Thoracic aorta (tissue), 2 donors: ENCODE measurements at regions not wholly inside any gene's neighbourhood (a gene's known extent, or its start where the extent isn't known, plus 50 kb on each side); places are given as distances from the start of the nearest gene placed in this dataset.
A peak's percentile ranks its signal among the peaks of the same experiment; 100 is the strongest.

Experiments
- ATAC-seq: fragments of 150-250 bp; one replicate; pipeline ENCODE4 v1.8.0; 2017; ENCODE audit warnings: low read depth; ENCODE audit not compliant: insufficient number of reproducible peaks, low FRiP score
- DNase-seq: peaks from one replicate; pipeline ENCODE4 v3.0.0-alpha.2; 2020; ENCODE audit warnings: low spot score
- H3K27ac ChIP-seq, 2 donors: fragments of 200-600 bp; sonication (generic); 1 replicate in 1 of 2; 2 replicates in 1 of 2; pipeline ENCODE4 v1.5.1; 2016; ENCODE audit warnings: mild to moderate bottlenecking in 2 of 2, moderate library complexity in 2 of 2
- H3K27me3 ChIP-seq: fragments of 200-600 bp; sonication (generic); replicated peaks from 2 replicates; pipeline ENCODE4 v1.6.0; 2016; ENCODE audit warnings: mild to moderate bottlenecking; ENCODE audit not compliant: insufficient read depth
- H3K36me3 ChIP-seq: fragments of 200-600 bp; sonication (generic); one replicate; pipeline ENCODE4 v1.5.1; 2016
- H3K4me1 ChIP-seq, 2 donors: fragments of 200-600 bp; sonication (generic); 1 replicate in 1 of 2; 2 replicates in 1 of 2; pipeline versions ENCODE4 v1.5.1 to v1.6.0; 2016; ENCODE audit warnings: low read depth in 2 of 2, mild to moderate bottlenecking in 1 of 2; ENCODE audit not compliant: control insufficient read depth in 1 of 2
- H3K4me3 ChIP-seq: fragments of 200-600 bp; sonication (generic); 2 replicates; pipeline ENCODE4 v1.5.1; 2016; ENCODE audit warnings: mild to moderate bottlenecking
- H3K9me3 ChIP-seq: fragments of 200-600 bp; sonication (generic); 2 replicates; pipeline ENCODE4 v1.5.1; 2016
- CTCF ChIP-seq: fragments of 200-600 bp; sonication (generic); IDR thresholded peaks from one replicate; pipeline ENCODE4 v1.5.1; 2019; ENCODE audit warnings: antibody characterized with exemption

GRCh38 chr10:69712342-69712741 lies 82.3 kb downstream of the FAM241B start:
- Histone ChIP-seq H3K27me3 (no peaks in the 10 kb centered on the region), H3K4me1 (peaks cover 16 to 25% of the 10 kb centered on the region in 2 donors), H3K9me3 (no peaks in the 10 kb centered on the region), H3K27ac (no peak overlapping the region), H3K36me3 (no peaks in the 10 kb centered on the region), H3K4me3 (no peak overlapping the region)
- ATAC-seq, result no peak
- no peak for DNase-seq
- no peak for TF ChIP-seq CTCF

DNA sequence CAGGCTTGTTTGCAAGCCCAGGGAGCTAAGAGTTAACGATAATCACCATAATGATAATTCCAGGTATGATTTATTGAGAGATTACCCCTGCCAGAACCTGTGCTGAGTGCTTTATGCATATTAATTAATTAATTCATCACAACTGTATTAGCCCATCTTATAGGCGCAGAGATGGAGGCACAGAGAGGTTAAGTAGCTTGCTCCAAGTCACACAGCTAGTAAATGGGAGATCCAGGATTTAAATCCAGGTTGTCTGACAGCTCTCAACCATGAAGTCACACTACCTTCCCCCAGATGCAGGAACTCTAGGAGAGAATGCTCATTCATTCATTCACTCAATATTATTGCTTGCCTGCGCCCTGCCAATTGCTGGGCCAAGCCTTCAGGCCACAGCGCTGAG lies 84.5 kb downstream of the FAM241B start:
- no peaks in the 10 kb centered on the region for H3K36me3 ChIP-seq
- H3K4me1 ChIP-seq, result peaks cover 16 to 25% of the 10 kb centered on the region in 2 donors
- peak overlapping the region in 1 of 2 donors; percentile 83 for H3K27ac ChIP-seq
- no peaks in the 10 kb centered on the region for H3K9me3 ChIP-seq
- ATAC-seq, result no peak
- no peak for TF ChIP-seq CTCF
- no peaks in the 10 kb centered on the region for H3K27me3 ChIP-seq
- no peak overlapping the region for H3K4me3 ChIP-seq
- no peak for DNase-seq

GRCh38 chr10:69715156-69715898 lies 85.3 kb downstream of the FAM241B start:
- Histone ChIP-seq H3K9me3 (no peaks in the 10 kb centered on the region), H3K27me3 (no peaks in the 10 kb centered on the region), H3K36me3 (no peaks in the 10 kb centered on the region), H3K4me3 (no peak overlapping the region), H3K4me1 (peaks cover 16 to 25% of the 10 kb centered on the region in 2 donors), H3K27ac (peak overlapping the region; percentile 83)
- ATAC-seq (peak; percentile 85), DNase-seq (no peak)
- TF ChIP-seq CTCF, result no peak

DNA sequence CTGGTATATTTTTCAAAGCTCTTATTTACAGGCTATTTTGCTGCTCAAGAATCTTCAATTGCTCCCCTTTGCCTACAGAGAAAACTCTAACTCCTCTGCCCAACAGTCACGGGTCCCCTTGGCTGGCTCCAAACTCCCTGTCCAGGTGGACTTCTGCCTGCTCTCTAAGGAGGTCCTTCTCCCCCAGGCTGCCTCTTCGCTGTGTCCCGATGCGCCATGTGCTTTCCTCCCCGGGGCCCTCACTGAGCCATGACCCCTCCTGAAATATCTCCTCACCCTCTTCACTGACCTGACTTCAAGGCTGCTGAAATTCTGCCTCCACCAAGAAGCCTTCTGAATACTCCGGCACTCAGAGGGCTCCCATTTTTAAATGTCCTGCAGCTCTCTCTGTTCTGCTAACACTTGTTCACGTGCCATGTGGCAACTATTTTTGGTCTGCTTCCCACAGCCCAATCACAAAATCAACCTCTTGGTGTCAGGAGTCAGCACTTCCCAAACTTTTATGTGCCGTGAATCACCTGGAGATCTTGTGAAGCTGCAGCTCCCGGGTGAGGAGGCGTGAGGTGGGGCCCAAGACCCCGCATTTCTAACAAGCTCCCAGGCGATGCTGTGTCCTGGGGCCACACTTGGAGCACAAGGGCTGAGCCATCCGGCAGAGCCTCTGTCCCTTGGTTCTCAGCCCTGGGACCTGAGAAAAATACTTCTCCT lies 85.7 kb upstream of the COL13A1 start:
- Histone ChIP-seq H3K27me3 (no peaks in the 10 kb centered on the region), H3K27ac (peak overlapping the region; percentile 83), H3K9me3 (no peaks in the 10 kb centered on the region), H3K4me1 (peaks cover 16 to 25% of the 10 kb centered on the region in 2 donors), H3K36me3 (no peaks in the 10 kb centered on the region), H3K4me3 (peak overlapping the region; percentile 35)
- ATAC-seq, result peak; percentile 30
- no peak for TF ChIP-seq CTCF
- no peak for DNase-seq

DNA sequence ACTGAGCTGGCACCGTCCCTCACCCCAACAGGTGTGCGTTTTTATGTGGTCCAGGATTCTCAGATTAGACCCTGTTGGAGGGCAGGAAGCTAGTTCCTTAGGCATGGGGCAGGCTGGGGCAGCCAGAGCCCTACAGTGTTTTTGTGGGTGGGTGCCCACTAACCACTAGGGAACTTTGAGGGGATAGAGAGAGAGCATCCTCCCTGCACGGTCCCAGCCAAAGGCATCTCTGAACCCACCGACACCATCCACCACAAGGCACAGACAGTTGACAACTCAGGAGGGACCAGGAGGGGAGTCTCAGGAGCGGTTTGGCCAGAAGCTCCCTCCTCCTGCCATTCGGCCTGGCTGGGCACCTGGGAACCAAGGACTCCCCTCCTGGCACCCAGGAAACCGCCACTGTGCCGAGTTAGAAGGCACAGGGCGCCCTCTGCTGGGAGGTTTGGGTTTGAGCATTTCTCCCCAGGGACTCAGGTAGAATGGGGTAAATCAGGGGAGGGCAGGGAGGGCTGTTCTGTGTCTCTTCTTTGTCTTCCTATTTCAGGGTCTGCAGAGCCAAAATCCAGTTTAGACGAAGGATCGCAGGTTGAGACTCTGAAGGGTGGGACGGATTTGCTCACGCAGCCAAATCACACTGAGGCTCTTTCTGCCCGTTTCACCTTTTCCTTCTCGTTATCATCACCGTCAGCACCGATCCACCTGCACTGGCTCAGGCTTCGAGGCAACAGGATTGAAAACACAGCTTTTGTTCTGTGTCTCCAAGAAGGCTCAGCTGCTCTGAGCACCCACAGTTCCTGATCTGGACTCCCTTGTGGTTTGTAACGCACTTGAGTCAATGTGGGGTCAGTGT lies 84.8 kb upstream of the COL13A1 start:
- peak overlapping the region; percentile 83 for H3K27ac ChIP-seq
- peak; percentile 65 for TF ChIP-seq CTCF
- ATAC-seq, result no peak

More for the DNA sequence above, 84.8 kb upstream of the COL13A1 start:
- no peaks in the 10 kb centered on the region for H3K9me3 ChIP-seq
- no peaks in the 10 kb centered on the region for H3K27me3 ChIP-seq
- H3K4me1 ChIP-seq, result peaks cover 23 to 33% of the 10 kb centered on the region in 2 donors
- DNase-seq, result no peak
- no peaks in the 10 kb centered on the region for H3K36me3 ChIP-seq
- H3K4me3 ChIP-seq, result no peak overlapping the region
